Astrocyte (in vitro differentiated cells and primary cell): ENCODE measurements at regions not wholly inside any gene's neighbourhood (a gene's known extent, or its start where the extent isn't known, plus 50 kb on each side); places are given as distances from the start of the nearest gene placed in this dataset.

Experiments used
- CTCF ChIP-seq: IDR thresholded peaks from 2 replicates; pipeline ENCODE4 v1.5.1; 2011; ENCODE audit warnings: low read depth, mild to moderate bottlenecking, inconsistent platforms, low read length, moderate library complexity; ENCODE audit not compliant: insufficient read depth
- EZH2 ChIP-seq: IDR thresholded peaks from 2 replicates; pipeline ENCODE4 v1.6.1; 2012; ENCODE audit warnings: mild to moderate bottlenecking, low read length, inconsistent platforms; ENCODE audit not compliant: insufficient read depth

- TF ChIP-seq CTCF (no peak), EZH2 (no peak)
These were observed 1328.7 kb downstream of the TBC1D22A start for GRCh38 chr22:48091060-48091650.
